ENCODE measurements at regions not wholly inside any gene's neighbourhood (a gene's known extent, or its start where the extent isn't known, plus 50 kb on each side); places are given as distances from the start of the nearest gene placed in this dataset.
"Not testable (repeated sequence)": the region's sequence is repeated elsewhere in the genome, so short reads cannot be mapped to it uniquely, and the experiment has no call there.

DNA sequence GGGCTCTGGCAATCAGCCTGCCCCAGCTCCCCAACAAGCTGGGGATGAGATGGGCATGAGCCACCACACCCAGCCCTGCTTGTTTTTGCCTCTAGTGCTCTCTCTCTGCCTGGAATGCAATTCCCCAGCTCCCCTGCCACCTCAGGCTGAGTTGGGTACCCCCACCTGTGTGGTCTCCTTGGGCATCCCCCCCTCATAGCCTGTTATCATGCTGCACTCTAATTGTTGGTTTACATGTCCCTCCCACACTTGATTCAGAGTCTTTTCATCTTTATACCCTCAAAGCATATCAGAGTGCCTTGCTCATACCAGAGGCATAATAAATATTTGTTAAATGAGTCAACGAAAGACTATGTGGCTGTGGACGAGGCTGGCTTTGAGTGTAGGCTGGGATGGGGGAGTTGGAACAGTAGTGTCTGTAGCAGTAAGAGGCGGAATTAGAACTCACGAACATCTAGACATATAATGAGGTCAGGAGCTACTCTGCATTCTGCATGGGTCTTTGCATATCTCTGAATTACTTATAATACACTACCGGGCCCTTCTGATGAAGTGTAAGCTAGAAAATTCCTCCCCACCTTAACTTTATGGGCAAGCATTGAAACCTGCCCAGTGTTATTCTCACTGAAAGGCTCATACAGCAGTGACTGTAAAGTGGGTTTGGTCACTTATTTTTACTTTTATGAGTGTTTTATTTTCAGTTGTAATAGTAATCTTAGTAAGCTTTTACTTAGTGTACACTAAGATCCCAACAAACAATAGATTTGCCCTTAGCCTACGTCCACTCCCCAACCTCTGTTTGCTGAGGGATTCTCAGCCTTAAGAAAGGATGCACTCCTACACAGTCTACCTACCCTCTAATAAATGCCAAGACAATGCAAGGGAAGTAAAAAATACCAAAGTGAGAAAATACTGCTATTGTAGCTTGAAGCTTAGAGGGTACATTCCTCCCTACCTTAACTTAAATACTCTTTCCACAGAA, 58.7 kb downstream of the EDN1 start:
- no peak for DNase-seq

DNA sequence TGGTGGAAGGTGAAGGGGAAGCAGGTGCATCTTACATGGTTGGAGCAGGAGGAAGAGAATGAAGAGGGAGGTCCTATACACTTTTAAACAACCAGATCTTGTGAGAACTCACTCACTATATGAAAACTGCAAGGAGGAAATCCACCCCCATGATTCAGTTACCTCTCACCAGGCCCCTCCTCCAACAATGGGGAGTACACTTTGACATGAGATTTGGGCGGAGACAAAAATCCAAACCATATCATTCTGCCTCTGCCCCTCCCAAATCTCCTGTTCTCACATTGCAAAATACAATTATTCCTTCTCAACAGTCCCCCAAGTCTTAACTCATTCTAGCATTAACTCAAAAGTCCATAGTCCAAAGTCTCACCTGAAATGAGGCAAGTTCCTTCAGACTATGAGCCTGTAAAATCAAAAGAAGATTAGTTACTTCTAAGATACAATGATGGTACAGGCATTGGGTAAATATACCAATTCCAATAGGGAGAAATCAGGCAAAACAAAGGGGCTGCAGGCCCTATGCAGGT, 60.5 kb downstream of the EDN1 start:
- DNase-seq, result no peak

DNA sequence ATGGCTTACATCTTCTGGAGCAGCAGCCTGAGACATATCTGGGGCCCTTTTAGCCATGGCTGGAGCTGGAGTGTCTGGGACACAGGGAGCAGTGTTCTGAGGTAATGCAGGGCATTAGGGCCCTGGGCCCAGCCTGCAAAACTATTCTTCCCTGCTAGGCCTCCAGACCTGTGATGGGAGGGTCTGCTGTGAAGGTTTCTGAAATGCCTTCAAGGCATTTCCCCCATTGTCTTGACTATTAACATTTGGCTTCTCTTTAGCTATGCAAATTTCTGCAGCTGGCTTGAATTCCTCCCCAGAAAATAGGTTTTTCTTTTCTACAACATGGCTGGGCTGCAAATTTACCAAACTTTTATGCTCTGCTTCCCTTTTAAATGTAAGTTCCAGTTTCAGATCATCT, 61.5 kb downstream of the EDN1 start:
- no peak for DNase-seq

DNA sequence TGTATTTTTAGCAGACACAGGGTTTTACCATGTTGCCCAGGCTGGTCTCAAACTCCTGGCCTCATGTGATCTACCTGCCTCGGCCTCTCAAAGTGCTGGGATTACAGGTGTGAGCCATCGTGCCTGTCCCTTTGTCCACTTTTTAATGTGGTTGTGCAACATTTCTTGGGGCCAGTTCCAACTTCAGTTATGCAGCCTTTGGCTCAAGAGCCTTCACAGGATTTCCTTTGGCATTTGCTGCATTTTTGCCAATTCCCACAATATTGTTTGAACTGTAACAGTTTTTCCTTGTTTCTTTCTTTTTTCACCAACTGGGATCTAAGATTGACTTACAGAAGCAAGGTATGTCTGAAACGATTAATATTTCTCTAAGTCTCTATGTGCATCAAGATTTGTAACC, 63.6 kb downstream of the EDN1 start:
- DNase-seq, result no peak

DNA sequence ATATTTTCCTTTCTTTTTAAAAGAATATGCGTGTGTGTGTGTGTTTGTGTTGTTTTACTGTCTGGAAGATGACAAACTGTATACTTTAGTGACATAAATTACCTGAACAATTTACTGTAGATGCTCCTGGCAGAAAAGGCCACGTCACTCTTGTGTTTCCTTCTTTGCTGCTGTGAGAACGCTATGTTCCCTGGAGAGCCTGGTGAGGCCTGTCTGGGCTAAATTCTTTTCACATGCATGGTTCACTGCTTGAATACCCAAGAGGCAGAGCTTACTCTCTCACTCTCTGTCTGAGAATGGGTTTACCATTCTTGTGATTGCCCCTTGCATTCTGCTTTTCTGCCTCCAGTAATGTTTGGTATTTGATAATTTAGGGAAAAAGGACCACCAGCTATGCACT, 64.3 kb downstream of the EDN1 start:
- no peak for DNase-seq

DNA sequence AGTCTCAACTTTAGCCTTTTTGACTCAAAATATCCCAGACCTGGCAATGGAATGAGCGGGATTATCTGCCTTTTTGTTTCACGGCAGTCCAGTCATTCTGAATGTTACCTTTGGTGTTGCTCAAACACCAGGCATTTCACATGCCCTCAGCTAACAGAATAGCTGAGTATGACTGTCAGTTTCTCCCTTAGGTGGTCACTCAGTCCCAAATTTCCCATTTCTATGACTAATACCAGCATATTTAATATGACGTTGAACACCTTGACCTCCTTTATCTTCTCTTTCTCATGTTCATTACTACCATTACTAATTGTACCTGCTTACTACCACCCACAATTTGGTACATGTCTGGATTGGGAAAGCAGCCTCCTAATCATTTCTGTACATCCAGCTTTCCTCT, 65.2 kb downstream of the EDN1 start:
- DNase-seq, result no peak

DNA sequence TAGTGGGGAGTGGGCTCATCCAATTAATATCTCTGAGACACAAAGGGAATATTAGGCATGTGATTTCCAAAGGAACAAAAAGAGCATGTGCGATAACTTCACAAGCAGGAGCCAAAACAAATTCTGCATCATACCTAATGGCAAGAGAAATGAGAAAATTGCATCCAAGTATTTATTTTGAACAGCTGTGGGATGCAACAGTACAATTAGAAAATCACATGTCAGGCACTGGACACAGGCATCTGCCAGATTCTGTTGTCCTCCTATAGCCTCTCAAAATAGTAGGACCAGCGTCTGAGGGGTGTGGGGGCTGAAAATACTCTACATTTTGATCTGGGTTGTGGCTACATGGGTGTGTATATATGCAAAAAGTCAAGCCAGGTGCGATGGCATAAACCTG, 66.3 kb downstream of the EDN1 start:
- no peak for DNase-seq

DNA sequence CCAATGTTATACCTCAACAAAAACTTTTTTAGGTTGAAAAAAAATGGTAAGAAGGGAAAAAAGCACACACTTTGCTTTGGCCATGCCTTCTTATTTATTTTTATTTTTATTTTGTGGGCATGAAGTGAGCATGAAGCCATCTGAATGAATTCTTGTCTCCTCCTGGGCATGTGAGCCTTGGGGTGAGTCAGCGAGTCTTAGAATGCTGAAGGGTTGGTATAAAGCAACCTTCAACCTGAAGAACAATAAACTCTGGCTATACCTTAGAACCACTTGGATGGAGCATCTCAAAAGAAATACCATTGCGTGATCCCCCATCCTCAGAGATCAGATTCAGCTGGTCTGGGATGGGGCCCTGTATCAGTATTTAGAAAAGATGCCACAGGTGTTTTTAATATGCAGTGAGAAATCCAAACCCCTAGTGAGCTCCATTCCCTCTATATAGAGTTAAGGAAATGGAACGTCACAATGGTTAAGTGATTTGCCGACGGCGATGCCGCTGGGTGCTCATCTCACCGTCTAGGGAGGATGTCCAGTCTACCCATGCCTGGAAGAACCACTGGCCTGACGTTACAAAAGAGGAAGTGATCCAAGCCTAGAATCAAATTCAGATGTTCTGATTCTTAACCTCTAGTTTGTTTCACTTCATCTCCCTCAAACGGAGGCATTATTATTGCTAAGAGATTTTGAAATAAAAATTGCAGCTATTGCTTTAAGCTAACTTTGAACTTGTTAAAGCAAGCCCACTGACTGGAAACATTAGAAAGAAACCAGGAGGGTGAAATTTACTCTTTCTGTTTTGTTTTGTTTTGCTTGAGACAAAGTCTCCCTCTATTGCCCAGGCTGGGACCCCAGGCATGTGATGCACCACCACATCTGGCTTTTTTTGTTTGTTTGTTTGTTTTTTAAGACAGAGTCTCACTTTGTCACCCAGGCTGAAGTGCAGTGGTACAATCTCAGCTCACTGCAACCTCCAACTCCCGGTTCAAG, 67.1 kb downstream of the EDN1 start:
- no peak for DNase-seq

DNA sequence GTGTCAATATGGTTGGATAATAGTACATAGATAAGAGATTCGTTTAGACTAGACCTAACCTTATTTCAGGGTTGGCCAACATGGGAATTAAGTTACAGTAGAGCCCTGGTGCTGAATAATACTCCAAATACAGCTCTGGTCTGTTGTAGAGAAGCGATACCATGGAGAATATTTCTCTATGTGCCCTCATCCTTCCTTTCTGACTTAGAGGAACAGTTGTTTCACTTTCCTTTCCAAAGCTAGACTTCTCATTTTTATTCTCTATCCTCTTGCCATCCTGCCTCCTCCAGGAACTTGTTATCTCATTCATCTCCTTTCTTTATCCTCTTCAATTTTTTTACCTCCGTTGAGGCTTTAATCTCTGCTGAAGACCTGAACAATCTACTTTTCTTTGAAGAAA, 68.9 kb downstream of the EDN1 start:
- no peak for DNase-seq

DNA sequence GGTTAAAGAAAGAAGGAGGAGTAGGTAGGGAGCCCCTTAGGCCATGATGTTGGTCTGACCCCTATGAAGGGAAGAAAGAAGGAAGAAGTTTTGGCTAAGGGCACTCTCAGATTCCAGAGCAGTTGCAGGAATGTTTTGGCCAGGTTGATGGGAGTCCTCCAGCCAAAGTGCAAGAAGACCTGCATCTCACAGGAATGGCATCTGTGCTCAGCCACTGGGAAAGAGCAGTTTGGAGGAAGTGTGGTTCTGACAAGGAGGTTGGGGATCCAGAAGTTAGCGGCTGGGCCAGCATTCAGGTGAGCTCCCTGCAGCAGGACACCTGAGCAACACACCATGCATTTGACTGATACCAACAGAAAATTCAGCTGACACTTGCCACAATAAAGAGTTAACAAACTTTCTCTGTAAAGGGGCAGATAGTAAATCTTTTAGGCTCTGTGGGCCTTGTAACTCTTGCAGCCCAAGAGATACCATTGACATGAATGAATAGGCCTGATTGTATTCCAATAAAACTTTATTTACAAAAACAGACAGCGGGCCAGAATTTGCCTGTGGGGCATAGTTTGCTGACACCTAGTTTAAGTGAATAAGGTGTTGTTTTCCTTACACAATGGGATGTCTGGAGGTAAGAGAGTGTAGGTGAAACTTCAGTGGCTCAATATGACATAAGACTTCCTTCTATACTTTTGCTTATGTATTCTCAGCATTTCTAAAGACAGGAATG, 71.0 kb downstream of the EDN1 start:
- no peak for DNase-seq

DNA sequence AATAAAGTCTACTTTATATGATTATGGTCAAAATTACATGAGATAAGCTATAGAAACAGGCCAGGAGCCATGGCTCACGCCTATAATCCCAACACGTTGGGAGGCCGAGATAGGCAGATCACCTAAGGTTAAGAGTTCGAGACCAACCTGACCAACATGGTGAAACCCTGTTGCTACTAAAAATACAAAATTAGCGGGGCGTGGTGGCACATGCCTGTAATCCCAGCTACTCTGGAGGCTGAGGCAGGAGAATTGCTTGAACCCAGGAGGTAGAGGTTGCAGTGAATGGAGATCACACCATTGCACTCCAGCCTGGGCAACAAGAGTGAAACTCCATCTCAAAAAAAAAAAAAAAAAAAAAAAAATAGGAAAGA, 73.1 kb downstream of the EDN1 start:
- not testable (repeated sequence) for DNase-seq

DNA sequence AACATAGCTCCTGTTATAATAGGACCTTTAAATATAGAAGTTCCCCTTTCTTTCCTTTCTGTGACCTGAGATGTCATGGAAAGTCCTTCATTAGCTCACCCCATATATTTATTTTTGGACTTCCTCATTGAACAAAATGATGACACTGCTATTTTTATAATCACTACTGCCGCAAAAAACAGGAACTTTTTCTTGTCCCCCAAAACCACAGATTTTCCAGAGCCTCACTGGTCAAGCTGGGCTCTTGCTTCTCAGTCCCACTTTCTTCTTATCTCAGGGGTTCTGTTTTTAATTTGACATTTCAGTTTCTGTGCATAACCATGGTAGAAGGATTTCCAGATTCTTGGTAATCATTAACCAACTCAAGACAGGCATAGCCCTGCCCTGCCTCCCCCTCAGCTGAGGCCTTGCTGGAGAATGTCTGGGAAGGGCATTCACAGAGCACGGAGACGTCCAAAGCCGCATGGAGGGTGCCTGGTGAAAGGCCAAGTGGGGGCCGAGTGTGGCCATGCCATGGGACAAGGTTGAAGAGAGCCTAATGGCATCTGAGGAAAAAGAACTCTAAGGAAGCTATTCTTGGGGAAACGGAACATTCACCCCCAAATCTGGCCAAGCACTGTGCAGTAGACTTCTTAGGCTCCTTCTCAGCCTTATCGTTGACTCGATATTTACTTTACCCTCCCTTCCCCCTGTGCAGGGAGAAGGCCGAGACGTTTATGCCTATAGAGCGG, 73.7 kb downstream of the EDN1 start:
- no peak for DNase-seq

DNA sequence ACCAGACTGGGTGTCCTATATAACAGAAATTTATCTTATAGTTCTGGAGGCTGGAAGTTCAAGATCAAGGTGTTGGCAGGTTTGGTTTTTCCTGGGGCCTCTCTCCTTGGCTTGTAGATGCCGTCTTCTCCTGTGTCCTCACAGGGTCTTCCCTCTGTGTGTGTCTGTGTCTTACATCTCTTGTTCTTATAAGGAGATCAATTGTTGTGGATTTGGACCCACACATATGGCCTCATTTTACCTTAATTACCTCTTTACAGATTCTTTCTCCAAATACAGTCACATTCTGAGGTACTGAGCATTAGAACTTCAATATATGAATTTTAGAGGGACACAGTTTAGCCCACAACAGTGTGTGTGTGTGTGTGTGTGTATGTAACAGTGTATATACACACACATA, 74.5 kb downstream of the EDN1 start:
- DNase-seq, result no peak

DNA sequence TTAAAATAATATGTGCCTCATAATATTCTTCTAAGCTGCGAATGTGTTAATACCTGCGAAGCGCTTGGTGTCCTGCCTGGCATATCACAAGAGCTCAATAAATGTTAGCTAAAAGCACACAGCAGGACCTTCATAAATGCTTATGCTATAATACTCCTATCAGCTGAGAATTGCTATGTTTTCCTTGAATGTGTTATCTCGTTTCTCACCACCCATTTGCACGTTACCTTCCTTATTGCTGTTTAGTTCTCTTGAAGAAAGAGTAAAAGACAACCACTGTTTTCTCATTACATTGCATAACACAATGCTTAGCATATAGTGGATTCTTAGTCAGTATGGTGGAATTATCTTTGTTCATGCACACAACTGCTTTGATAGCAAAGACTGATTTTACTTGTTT, 76.6 kb downstream of the EDN1 start:
- DNase-seq, result no peak

DNA sequence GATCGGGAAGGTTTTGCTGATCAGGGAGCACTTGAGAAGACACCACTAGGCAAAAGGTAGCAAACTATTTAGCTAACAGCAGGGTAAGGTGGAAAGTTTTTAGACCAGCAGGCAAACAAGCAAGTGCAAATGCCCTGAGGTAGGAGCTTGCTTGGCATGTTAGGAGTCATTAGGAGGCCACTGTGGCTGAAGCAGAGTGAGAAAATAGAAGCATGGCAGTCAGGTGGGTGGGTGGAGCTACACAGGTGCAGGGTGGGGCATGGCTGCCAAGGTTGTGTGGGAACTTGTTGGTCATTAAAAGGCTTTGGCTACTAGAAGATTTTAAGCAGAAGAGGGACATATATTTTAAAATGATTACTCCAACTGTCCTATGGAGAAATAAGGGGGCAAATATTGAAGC, 77.3 kb downstream of the EDN1 start:
- DNase-seq, result no peak

DNA sequence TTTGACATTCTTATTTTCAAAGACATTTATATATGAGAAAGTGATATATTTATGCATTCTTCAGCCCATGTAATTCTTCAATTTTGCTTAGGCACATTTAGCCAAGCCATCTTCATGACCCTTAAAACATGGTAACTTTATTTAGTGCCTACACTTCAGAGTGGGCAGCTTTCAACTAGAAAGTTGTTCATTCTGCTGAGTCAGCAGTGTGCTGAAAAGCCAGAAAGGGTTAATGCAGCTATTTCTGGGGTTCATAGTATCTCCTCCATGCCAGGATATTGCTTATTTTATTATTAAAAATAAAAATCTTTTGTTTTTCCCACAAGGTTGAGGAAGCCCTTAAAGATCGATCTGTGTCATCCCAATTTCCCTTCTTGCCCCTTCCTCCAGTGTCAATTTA, 79.2 kb downstream of the EDN1 start:
- DNase-seq, result no peak

DNA sequence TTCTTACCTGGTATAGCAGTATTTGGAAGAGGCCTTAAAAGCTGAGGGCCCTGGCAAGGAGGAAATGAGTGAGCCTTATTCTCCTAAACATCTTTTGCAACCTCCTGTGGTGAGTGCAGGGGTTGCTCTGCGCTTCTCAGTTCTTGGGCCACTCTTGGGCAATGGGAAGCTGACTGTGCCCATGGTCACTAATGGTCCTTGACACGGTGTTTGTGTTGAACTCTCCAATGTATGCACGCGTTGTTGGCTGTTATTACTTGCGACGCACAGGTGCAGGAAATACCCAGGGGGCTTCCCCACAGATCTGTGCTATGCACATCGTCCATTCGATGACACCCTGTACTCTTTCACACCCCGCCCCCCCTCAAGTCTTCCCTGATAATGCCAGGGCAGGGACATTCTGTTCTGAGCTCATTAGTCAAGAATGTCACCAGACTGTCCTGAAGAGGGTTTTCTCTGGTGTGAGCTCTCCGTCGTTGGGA, 79.7 kb downstream of the EDN1 start:
- DNase-seq, result no peak

DNA sequence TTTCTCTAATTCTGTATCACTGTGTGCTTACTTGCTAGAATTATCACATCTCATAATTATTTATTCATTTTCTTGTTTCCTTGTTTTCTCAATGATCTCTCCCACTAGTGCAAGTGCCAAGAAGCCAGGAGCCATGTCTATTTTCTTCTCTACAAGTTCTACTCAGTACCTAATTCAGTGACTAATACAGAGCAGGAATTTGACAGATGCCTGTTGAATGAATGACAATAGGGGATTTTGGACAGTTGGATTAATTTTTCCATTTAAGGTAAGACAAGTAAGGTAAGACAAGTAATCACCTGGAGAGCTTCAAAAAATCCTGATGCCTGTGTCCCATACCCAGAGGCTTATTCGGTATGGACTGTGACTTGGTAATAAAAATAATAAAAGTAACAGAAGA, 81.0 kb downstream of the EDN1 start:
- DNase-seq, result no peak

DNA sequence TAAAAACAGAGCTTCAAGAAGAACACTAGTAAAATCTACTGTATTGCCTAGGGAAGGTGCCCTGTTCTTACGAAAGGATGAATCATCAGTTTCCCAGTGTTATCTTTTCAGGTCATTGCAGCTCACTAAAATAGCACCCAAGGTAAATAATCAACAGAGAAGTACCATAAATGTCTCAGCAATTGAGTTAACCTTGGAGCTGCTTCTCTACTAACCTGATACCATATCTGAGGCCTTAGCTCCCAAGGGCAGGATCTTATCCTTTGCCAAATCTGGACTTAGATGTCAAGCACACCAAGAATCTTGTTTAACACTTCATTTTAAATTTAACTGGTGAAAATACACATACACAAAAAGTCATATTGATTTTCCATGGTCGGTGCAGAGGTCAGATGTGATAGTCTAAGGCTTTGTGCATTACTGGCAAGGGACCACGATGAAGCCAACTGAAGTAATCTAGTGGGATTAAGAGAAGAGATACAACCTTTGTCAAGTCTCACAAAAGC, 81.5 kb downstream of the EDN1 start:
- DNase-seq, result no peak

DNA sequence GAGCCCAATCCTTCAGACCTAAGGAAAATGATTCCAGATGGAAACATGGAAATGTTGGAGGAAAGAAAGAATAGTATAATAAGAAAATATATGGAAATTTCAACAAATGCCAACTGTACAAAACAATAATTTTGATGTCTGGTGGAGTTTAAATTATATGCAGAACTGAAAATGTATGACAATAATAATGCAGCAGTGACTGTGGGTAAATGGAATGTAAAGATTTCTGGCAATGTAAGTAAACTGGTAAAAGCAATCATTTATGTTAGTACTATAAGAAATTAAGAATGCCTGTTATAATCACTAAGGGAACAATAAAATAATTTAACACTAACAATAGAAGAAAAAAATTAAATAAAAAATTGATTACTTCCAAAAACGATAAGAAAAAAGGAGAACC, 89.0 kb downstream of the EDN1 start:
- no peak for DNase-seq

DNA sequence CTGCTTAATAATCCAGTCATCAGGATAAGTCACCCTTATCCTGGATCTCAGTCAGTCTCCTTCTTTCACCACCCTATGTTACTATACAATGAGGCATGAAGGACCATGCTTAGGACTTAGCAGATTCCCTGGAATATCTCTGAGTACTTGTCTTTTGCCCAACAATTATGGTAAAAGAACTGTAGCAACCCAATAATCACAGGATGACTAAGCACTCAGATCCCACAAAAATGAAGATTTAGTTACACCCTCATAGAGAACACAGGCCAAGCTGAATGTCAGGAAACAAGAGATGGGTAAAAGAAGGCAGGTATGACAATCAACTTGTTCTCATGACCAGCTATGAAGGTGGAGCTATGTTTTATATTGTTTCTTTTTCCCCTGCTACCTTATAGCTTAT, 91.4 kb downstream of the EDN1 start:
- DNase-seq, result no peak

DNA sequence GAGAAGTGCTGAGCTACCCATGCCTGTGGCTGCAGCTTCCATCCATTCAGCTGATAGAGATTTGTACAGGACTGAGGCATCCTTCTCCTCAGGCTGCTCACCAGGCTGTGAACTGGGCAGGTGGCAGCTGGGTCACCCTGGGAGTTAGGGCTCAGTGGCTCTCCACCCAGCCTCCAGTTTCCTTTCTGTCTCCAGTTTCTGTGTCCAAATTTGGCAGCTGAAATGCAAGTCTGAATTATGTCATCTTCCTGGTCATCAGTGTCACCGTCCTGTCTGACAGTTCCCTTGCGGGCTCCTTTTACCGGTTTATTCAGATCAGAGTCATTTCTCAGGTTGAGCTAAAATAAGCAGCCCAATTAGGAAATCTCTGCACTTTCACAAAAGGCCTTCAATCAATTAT, 93.3 kb downstream of the EDN1 start:
- no peak for DNase-seq

Data from NCI-H2081 (cell line).